H9 (cell line): ENCODE measurements at regions not wholly inside any gene's neighbourhood (a gene's known extent, or its start where the extent isn't known, plus 50 kb on each side); places are given as distances from the start of the nearest gene placed in this dataset.

Experiments
- DNase-seq: peaks from one replicate; pipeline ENCODE4 v3.0.0-alpha.2; 2017
- H2AFZ ChIP-seq: one replicate; pipeline ENCODE4 v1.6.1; 2013; ENCODE audit warnings: mild to moderate bottlenecking, low read length, control low read depth, moderate library complexity
- H2AK5ac ChIP-seq: 2 replicates; pipeline ENCODE4 v1.6.1; 2013; ENCODE audit warnings: low read length, control low read depth, mixed read lengths; ENCODE audit not compliant: insufficient read length
- H2BK120ac ChIP-seq: one replicate; pipeline ENCODE4 v1.6.1; 2013; ENCODE audit warnings: low read depth, mild to moderate bottlenecking, low read length, control low read depth, inconsistent platforms; ENCODE audit not compliant: poor library complexity, severe bottlenecking
- H2BK12ac ChIP-seq: 2 replicates; pipeline ENCODE4 v1.6.1; 2013; ENCODE audit warnings: low read length, control low read depth, mixed read lengths, low read depth; ENCODE audit not compliant: insufficient read length
- H2BK15ac ChIP-seq: 2 replicates; pipeline ENCODE4 v1.6.1; 2013; ENCODE audit warnings: low read depth, low read length, control low read depth
- H2BK20ac ChIP-seq: one replicate; pipeline ENCODE4 v1.6.1; 2013; ENCODE audit warnings: low read depth, mild to moderate bottlenecking, low read length, control low read depth, inconsistent platforms; ENCODE audit not compliant: poor library complexity, severe bottlenecking
- H2BK5ac ChIP-seq: 2 replicates; pipeline ENCODE4 v1.6.1; 2013; ENCODE audit warnings: low read length, control low read depth, mixed read lengths; ENCODE audit not compliant: insufficient read length
- H3K14ac ChIP-seq: 2 replicates; pipeline ENCODE4 v1.6.1; 2013; ENCODE audit warnings: low read length, control low read depth; ENCODE audit not compliant: insufficient read depth
- H3K18ac ChIP-seq: 2 replicates; pipeline ENCODE4 v1.6.1; 2013; ENCODE audit warnings: low read depth, mild to moderate bottlenecking, mixed read lengths, low read length, control low read depth; ENCODE audit not compliant: insufficient read length
- H3K23ac ChIP-seq: 2 replicates; pipeline ENCODE4 v1.6.1; 2013; ENCODE audit warnings: low read length, control low read depth, mixed read lengths, low read depth; ENCODE audit not compliant: insufficient read length
- H3K23me2 ChIP-seq: 2 replicates; pipeline ENCODE4 v1.6.1; 2013; ENCODE audit warnings: low read depth, mild to moderate bottlenecking, mixed read lengths, low read length, control low read depth; ENCODE audit not compliant: insufficient read length, poor library complexity, severe bottlenecking
- H3K27ac ChIP-seq: 2 replicates; pipeline ENCODE4 v1.5.1; 2013; ENCODE audit warnings: low read length, control low read depth, mixed read lengths, low read depth; ENCODE audit not compliant: insufficient read length
- H3K27me3 ChIP-seq: 2 replicates; pipeline ENCODE4 v1.6.1; 2013; ENCODE audit warnings: low read length, control low read depth, inconsistent platforms; ENCODE audit not compliant: insufficient read depth
- H3K4ac ChIP-seq: 2 replicates; pipeline ENCODE4 v1.6.1; 2013; ENCODE audit warnings: low read depth, mild to moderate bottlenecking, control low read depth, inconsistent platforms, low read length, moderate library complexity
- H3K4me1 ChIP-seq: 2 replicates; pipeline ENCODE4 v1.6.1; 2013; ENCODE audit warnings: low read length, control low read depth, inconsistent platforms; ENCODE audit not compliant: insufficient read depth
- H3K4me2 ChIP-seq: 2 replicates; pipeline ENCODE4 v1.6.1; 2013; ENCODE audit warnings: low read length, control low read depth, mixed read lengths; ENCODE audit not compliant: insufficient read length, insufficient read depth
- H3K56ac ChIP-seq: 2 replicates; pipeline ENCODE4 v1.6.1; 2013; ENCODE audit warnings: low read depth, mild to moderate bottlenecking, mixed read lengths, low read length, control low read depth; ENCODE audit not compliant: insufficient read length
- H3K79me1 ChIP-seq: 2 replicates; pipeline ENCODE4 v1.6.1; 2013; ENCODE audit warnings: low read depth, mild to moderate bottlenecking, moderate library complexity, low read length, control low read depth, inconsistent platforms; ENCODE audit not compliant: insufficient read depth, poor library complexity, severe bottlenecking
- H3K79me2 ChIP-seq: 2 replicates; pipeline ENCODE4 v1.6.1; 2013; ENCODE audit warnings: low read length, control low read depth, inconsistent platforms; ENCODE audit not compliant: insufficient read depth
- H3K9ac ChIP-seq: 2 replicates; pipeline ENCODE4 v1.6.1; 2013; ENCODE audit warnings: low read length, control low read depth, mixed read lengths; ENCODE audit not compliant: insufficient read length; ENCODE audit errors: extremely low read depth
- H3K9me3 ChIP-seq: one replicate; pipeline ENCODE4 v1.6.1; 2013; ENCODE audit warnings: low read depth, low read length, inconsistent platforms; ENCODE audit not compliant: control insufficient read depth
- H3T11ph ChIP-seq: one replicate; pipeline ENCODE4 v1.6.1; 2013; ENCODE audit warnings: mild to moderate bottlenecking, low read length, control low read depth, inconsistent platforms
- H4K20me1 ChIP-seq: one replicate; pipeline ENCODE4 v1.6.1; 2013; ENCODE audit not compliant: control insufficient read depth, insufficient read length, insufficient read depth
- H4K5ac ChIP-seq: 2 replicates; pipeline ENCODE4 v1.6.1; 2013; ENCODE audit warnings: low read depth, mild to moderate bottlenecking, mixed read lengths, low read length, control low read depth; ENCODE audit not compliant: insufficient read length
- H4K8ac ChIP-seq: replicated peaks from 2 replicates; pipeline ENCODE4 v1.6.1; 2013; ENCODE audit warnings: low read length, control low read depth, mixed read lengths, low read depth; ENCODE audit not compliant: insufficient read length
- H4K91ac ChIP-seq: 2 replicates; pipeline ENCODE4 v1.6.1; 2013; ENCODE audit warnings: low read depth, mild to moderate bottlenecking, moderate library complexity, mixed read lengths, low read length, control low read depth; ENCODE audit not compliant: insufficient read length
- H3K27ac Mint-ChIP-seq, 3 experiments: 2 replicates in 2 of 3; 3 replicates in 1 of 3; pipeline ENCODE4 v1.8.0; 2020 to 2021; ENCODE audit warnings: mixed read lengths in 3 of 3, mild to moderate bottlenecking in 1 of 3, moderate library complexity in 1 of 3
- H3K27me3 Mint-ChIP-seq: 2 replicates; pipeline ENCODE4 v1.8.0; 2021; ENCODE audit warnings: low read depth, mild to moderate bottlenecking, moderate library complexity, mixed read lengths
- H3K36me3 Mint-ChIP-seq, 3 experiments: 2 replicates in 2 of 3; 3 replicates in 1 of 3; pipeline ENCODE4 v1.8.0; 2020 to 2021; ENCODE audit warnings: low read depth in 3 of 3, mixed read lengths in 3 of 3; ENCODE audit not compliant: insufficient read depth in 1 of 3
- H3K4me1 Mint-ChIP-seq, 2 experiments: 2 replicates each; pipeline ENCODE4 v1.8.0; 2020; ENCODE audit warnings: mixed read lengths in 2 of 2
- H3K4me3 Mint-ChIP-seq, 2 experiments: 2 replicates in 1 of 2; 3 replicates in 1 of 2; pipeline ENCODE4 v1.8.0; 2020 to 2021; ENCODE audit warnings: mild to moderate bottlenecking in 2 of 2, mixed read lengths in 2 of 2, moderate library complexity in 1 of 2
- H3K9me3 Mint-ChIP-seq, 2 experiments: 2 replicates in 1 of 2; 3 replicates in 1 of 2; pipeline ENCODE4 v1.8.0; 2020; ENCODE audit warnings: mild to moderate bottlenecking in 2 of 2, mixed read lengths in 2 of 2, moderate library complexity in 1 of 2
- CTCF ChIP-seq: fragments of 200-600 bp; sonication (generic); conservative IDR thresholded peaks from 3 replicates; pipeline ENCODE4 v1.8.0; 2021; ENCODE audit warnings: antibody characterized with exemption, mild to moderate bottlenecking
- WGBS: extraction: QIAGEN DNeasy Blood & Tissue Kit; methylation state at CpG from one replicate; pipeline ENCODE4 v1.1.7; 2013; ENCODE audit warnings: missing lambda C conversion rate, low lambda C conversion rate, mixed read lengths; ENCODE audit not compliant: insufficient read length; ENCODE audit errors: extremely low coverage; 5-methylcytosine and 5-hydroxymethylcytosine counted together

GRCh38 chr12:85720308-85721033, 115.7 kb downstream of the RASSF9 start:
- Histone ChIP-seq H4K20me1 (no peaks in the 10 kb centered on the region), H4K91ac (no peak overlapping the region), H3K9ac (no peak overlapping the region), H3T11ph (no peak overlapping the region), H2BK15ac (no peak overlapping the region), H3K23ac (no peak overlapping the region), H3K18ac (no peak overlapping the region), H2BK120ac (no peak overlapping the region), H3K27me3 (no peaks in the 10 kb centered on the region), H4K5ac (no peak overlapping the region), H3K4me1 (no peaks in the 10 kb centered on the region; the same call in 1 of the 2 replicates), H2BK20ac (no peak overlapping the region), H2BK12ac (no peak overlapping the region), H3K79me2 (no peaks in the 10 kb centered on the region), H3K14ac (no peak overlapping the region), H4K8ac (no peak overlapping the region), H3K4ac (no peak overlapping the region), H3K9me3 (no peaks in the 10 kb centered on the region), H2AK5ac (no peak overlapping the region), H3K4me2 (no peak overlapping the region), H3K79me1 (no peaks in the 10 kb centered on the region), H2BK5ac (no peak overlapping the region), H3K23me2 (no peaks in the 10 kb centered on the region), H3K56ac (no peak overlapping the region), H3K27ac (no peak overlapping the region), H2AFZ (no peak overlapping the region)
- Mint-ChIP-seq H3K36me3 (peaks cover 0 to 7% (median 4%) of the 10 kb centered on the region in 3 experiments; a peak in 3 of 7 replicates), H3K27me3 (no peaks in the 10 kb centered on the region), H3K4me1 (no peaks in the 10 kb centered on the region), H3K27ac (no peak overlapping the region), H3K9me3 (peaks cover 0 to 5% of the 10 kb centered on the region in 2 experiments; a peak in 4 of 5 replicates), H3K4me3 (no peak overlapping the region)
- no CpG with 5 or more reads among the region's 1 CpG for WGBS
- TF ChIP-seq CTCF, result no peak
- DNase-seq, result no peak
